ENCODE measurements at regions not wholly inside any gene's neighbourhood (a gene's known extent, or its start where the extent isn't known, plus 50 kb on each side); places are given as distances from the start of the nearest gene placed in this dataset.
"Not testable (repeated sequence)": the region's sequence is repeated elsewhere in the genome, so short reads cannot be mapped to it uniquely, and the experiment has no call there.

DNA sequence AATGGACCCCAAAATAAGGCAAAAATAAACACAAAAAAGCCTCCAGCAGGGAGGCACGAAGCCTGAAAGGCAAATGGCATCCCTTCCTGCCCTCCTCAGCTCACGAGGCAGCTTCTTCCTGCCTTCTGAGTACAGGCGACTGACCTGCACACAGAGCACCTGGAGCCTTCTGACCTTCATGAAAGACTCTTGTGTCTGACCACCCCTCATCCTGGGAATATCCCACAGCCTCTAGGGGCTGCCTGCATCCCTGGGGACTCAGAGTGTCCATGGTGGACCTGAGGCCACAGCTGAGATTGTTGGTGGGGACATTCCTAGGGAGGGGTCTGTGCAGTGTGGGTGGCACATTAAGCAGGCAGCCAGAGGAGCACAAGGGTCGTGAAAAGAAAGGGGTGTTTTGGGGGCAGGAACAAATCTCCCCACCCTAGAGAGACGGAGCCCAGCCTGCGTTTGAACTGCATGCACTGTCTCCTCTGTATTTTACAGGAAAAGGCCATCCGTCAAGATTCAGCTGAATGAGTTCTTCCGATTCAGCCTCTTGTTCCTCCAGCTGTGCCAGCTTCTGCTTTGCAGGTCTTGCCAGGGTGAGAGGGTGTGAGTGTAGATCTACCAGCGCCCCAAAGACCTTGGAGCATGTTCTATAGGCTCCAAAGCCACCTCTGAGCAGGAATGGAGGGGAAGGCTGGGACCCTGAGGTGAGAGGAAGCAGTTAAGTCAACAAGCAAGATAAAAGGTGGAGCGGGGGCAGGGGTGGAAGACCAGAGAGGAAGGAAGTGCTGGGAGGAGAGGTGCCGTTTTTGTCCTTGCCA, 80.4 kb upstream of the MEF2A start:
- no peak for DNase-seq (ENCODE audit: low read depth in 2 of 2)

- DNase-seq (ENCODE audit: low read depth in 2 of 2): no peak
These were observed 79.8 kb upstream of the MEF2A start for GRCh38 chr15:99485992-99486370.

DNA sequence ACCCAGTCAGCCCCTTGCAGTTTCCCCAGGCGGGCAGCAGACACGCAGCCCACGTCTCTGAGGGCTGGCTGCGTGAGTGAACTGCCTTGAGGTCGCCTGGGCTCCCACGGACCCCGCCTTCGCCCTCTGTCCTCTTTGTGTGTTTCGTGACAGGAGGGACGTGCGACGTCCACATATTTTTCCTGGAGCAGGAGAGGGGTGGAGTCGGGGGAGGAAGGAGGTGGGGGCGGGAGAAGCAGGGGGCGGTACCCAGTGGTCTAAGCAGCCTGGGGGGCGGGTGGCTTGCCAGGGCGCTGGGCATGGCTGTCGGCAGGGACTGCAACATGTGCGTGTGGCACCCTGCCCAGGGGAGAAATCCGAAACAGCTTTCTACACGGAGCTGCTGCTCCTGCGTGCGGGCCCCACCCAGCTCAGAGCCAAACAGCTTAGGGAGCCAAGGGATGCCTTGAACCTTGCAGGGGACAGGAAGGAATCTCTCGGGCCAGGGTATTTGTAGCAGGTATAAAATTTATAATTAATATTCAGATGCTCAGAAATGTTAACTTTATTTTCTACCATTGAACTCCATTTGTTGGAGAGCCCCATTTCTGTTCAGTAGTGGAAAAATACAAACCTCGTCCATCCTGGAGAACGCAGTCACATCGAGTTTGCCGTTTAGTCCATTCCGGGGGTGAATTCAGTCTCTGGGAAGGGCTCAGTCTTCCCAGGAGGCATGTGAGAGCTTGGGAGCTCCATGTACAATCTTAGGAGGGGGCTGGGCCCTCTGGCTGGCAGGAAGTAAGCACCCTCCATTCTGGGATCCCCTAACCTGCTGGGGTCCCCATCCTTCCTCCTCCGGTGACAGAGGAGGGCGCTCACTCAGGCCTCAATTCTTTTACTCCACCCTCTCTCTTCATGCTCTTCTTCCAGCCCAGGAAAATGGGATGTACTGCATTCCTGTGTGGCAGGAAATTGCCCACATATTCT, 79.1 kb upstream of the MEF2A start:
- no peak for DNase-seq (ENCODE audit: low read depth in 2 of 2)

DNA sequence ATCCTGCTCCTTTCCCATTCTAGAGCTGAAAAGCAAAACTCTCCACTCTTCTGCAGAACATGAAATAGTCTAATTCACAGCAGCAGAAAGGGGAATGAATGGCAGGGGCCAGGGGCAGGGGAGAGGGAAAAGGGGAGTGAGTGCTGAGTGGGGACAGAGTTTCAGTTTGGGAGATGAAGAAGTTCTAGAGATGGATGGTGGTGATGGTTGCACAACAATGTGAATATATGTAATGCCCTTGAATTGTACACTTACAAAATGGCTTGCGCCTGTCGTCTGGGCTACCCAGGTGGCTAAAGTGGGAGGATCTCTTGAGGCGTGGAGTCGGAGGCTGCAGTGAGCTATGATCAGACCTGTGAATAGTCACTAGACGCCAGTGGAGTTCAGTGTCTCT, 78.5 kb upstream of the MEF2A start:
- DNase-seq (ENCODE audit: low read depth in 2 of 2): no peak

GRCh38 chr15:99492275-99492674, 73.5 kb upstream of the MEF2A start:
- DNase-seq (ENCODE audit: low read depth in 2 of 2): no peak

DNA sequence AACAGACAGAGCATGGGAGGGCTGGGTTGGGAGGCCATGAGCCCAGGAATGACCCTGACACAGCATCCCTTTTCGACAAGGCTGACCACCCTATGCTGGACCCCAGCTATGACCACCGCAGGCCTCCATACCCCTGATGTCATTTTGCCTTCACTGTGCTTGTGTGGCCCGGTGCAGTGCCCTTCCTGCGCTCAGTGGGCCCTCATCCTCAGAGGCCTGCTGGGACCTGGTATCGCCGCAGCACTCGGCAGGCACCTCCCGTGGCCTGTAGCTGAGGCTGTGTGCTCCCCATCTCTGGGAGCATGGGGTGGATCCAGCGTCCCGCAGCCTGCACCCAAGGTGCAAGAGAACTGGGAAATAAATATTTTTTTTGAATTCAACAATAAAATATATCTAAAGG, 73.1 kb upstream of the MEF2A start:
- DNase-seq (ENCODE audit: low read depth in 2 of 2): no peak

- no peak for DNase-seq (ENCODE audit: low read depth in 2 of 2)
These were observed 72.3 kb upstream of the MEF2A start for GRCh38 chr15:99493461-99493860.

GRCh38 chr15:99494536-99495233, 71.1 kb upstream of the MEF2A start:
- DNase-seq (ENCODE audit: low read depth in 2 of 2): not testable (repeated sequence)

- DNase-seq (ENCODE audit: low read depth in 2 of 2): no peak
These were observed 70.1 kb upstream of the MEF2A start for GRCh38 chr15:99495430-99496301.

- no peak for DNase-seq (ENCODE audit: low read depth in 2 of 2)
These were observed 69.5 kb upstream of the MEF2A start for GRCh38 chr15:99496302-99496629.

DNA sequence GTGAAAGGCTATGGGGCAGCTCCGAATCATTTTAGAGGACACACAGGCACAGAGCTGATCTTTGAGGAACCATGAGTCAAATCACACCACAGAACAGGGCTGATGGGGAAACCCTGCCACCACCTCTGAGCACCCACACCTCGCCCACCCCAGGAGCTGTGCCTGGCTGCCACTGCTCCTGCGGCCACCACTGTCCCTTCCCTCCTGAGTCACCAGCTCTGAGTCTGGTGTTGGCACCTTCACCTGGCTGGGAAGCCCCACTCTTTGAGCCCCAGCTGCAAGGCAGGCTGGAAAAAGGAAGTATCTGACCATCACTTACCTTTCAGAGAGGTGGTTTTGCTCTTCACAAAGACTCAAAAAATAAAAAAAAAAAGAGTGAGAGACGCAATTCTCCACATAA, 63.6 kb upstream of the MEF2A start:
- no peak for DNase-seq (ENCODE audit: low read depth in 2 of 2)

- DNase-seq (ENCODE audit: low read depth in 2 of 2): no peak
These were observed 63.1 kb upstream of the MEF2A start for GRCh38 chr15:99502661-99503060.

DNA sequence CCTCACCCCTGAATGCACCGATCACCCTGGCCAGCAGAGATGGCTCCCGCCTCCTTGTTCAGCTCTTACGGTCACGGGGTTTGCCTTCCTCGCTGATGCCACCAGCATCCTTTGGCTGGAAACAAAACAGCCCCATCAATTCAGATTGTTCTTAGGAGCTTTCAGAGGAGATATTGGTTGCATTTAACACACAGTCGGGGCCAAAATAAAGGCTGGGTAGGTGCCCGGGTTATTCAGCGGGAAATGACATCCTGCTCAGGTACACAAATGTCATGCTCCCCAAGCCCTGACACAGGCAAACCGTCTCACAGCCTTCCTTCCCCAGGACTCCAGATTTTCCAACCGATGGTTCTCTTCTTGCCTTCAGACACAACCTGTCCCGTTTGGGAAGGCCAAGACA, 62.4 kb upstream of the MEF2A start:
- no peak for DNase-seq (ENCODE audit: low read depth in 2 of 2)

- no peak for DNase-seq (ENCODE audit: low read depth in 2 of 2)
These were observed 61.5 kb upstream of the MEF2A start for GRCh38 chr15:99504071-99504822.

DNA sequence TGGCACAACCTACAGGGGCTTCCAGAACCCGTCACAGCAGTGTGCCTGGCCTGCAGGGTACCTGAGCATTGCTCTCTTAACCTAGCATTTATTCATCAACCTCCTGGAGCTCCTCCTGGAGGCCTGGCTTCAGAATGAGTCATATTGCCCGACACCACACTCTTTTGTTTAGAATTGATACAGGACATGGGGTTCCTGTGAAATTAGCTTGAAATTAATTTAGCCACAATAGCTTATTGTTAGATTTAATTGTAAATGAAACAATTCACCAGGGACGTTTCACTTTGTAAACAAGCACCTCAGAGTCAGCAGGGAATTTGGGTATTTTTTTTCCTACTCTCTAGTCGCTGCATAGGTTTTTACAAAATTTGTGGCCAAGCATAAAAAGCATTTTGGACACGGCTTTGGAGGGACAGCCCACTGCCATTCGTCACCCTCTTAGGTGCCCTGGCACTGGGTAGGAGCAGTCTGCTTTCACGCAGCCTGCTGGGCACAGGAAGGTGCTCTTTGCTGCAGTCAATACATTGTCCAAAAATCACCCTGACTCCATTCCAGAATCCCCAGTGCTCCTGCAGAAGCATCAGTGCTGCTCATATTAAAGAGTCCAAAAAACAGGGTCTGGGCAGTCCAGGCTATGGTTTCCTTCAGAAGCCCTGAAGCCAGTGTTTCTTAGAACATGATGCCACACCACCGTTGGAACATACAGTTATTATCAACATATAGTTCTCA, 60.8 kb upstream of the MEF2A start:
- no peak for DNase-seq (ENCODE audit: low read depth in 2 of 2)

- DNase-seq (ENCODE audit: low read depth in 2 of 2): no peak
These were observed 59.4 kb upstream of the MEF2A start for GRCh38 chr15:99506399-99506798.

DNA sequence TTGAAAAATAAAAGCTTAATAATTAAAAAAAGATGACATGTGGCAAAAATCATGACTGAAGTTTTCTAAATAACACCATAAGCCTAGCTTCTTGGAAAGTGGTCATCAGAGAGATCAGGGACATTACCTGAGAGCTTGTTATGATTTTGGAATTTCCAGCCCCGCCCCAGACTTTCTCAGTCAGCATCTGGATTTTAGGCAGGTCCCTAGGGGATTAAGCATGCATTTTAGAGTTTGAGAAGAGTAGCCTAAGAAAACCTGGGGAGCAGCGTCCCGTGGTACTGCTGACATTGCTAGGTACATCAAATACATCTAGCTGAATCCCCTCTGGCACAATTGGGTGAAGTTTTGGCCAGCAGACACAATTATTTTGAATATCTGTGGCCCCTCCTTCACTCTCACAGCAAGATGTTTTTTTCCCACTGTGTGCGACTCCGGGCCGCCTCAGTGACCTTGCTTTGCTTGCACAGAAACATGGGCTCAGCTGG, 58.7 kb upstream of the MEF2A start:
- DNase-seq (ENCODE audit: low read depth in 2 of 2): no peak

GRCh38 chr15:99507504-99508310, 58.1 kb upstream of the MEF2A start:
- DNase-seq (ENCODE audit: low read depth in 2 of 2): no peak

- DNase-seq (ENCODE audit: low read depth in 2 of 2): no peak
These were observed 57.5 kb upstream of the MEF2A start for GRCh38 chr15:99508311-99508645.
